Stomach (tissue), 4 donors: ENCODE measurements at regions not wholly inside any gene's neighbourhood (a gene's known extent, or its start where the extent isn't known, plus 50 kb on each side); places are given as distances from the start of the nearest gene placed in this dataset.

Source experiments
- CTCF ChIP-seq, 7 experiments: fragments of 450-650 bp in 4 of 7; fragments of 200-600 bp in 3 of 7; sonication (generic) in 3 of 7; IDR thresholded peaks; one replicate each; pipeline ENCODE4 v1.5.1; 2016 to 2019; ENCODE audit warnings: antibody characterized with exemption in 7 of 7, control low read depth in 2 of 7, mild to moderate bottlenecking in 1 of 7
- EP300 ChIP-seq: sonication (generic); formaldehyde crosslinking; IDR thresholded peaks from one replicate; pipeline ENCODE4 v1.6.1; 2017; ENCODE audit warnings: antibody characterized with exemption
- POLR2A ChIP-seq, 4 donors: fragments of 450-650 bp; IDR thresholded peaks; one replicate each; pipeline ENCODE4 v1.6.1; 2016; ENCODE audit warnings: antibody characterized with exemption in 4 of 4, control low read depth in 2 of 4, mild to moderate bottlenecking in 1 of 4, moderate library complexity in 1 of 4

GRCh38 chr16:86902656-86903001, 324.3 kb downstream of the FOXL1 start:
- TF ChIP-seq EP300: no peak
- TF ChIP-seq CTCF (IDR thresholded peaks at IDR 0.05): no peak
- no peak for TF ChIP-seq POLR2A (IDR thresholded peaks at IDR 0.05)
